ENCODE measurements at regions not wholly inside any gene's neighbourhood (a gene's known extent, or its start where the extent isn't known, plus 50 kb on each side); places are given as distances from the start of the nearest gene placed in this dataset.
"Not testable (repeated sequence)": the region's sequence is repeated elsewhere in the genome, so short reads cannot be mapped to it uniquely, and the experiment has no call there.

DNA sequence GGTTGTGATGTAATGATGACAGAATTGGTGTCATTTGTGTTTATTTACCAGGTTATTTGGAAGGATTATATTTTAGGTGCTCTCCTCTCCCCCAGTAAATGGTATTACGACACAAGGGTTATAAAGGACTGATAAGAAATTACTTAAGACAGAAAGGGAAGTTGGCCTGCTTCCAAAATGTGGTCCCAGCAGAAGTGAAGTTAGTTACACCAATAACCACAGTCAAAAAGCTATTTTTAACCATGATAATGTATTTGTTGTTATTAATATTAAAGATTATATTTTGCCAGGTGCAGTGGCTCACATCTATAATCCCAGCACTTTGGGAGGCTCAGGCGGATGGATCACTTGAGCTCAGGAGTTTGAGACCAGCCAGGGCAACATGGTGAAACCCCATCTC lies 92.5 kb downstream of the SYT15B start:
- DNase-seq (ENCODE audit: low read depth in 1 of 2, low spot score in 1 of 2); H3K4me3 ChIP-seq; H3K27ac ChIP-seq; H3K4me1 ChIP-seq (ENCODE audit: low read depth); H3K27me3 ChIP-seq; H3K36me3 ChIP-seq; H3K9me3 ChIP-seq (ENCODE audit: low read depth): not testable (repeated sequence)

GRCh38 chr10:47661955-47662577 lies 101.3 kb downstream of the SYT15B start:
- not testable (repeated sequence) for DNase-seq (ENCODE audit: low read depth in 1 of 2, low spot score in 1 of 2); H3K36me3 ChIP-seq; H3K27me3 ChIP-seq; H3K9me3 ChIP-seq (ENCODE audit: low read depth); H3K27ac ChIP-seq; H3K4me3 ChIP-seq; H3K4me1 ChIP-seq (ENCODE audit: low read depth)

GRCh38 chr10:47656732-47657131 lies 106.7 kb downstream of the SYT15B start:
- not testable (repeated sequence) for DNase-seq (ENCODE audit: low read depth in 1 of 2, low spot score in 1 of 2); H3K36me3 ChIP-seq; H3K27me3 ChIP-seq; H3K4me1 ChIP-seq (ENCODE audit: low read depth); H3K9me3 ChIP-seq (ENCODE audit: low read depth); H3K4me3 ChIP-seq; H3K27ac ChIP-seq

DNA sequence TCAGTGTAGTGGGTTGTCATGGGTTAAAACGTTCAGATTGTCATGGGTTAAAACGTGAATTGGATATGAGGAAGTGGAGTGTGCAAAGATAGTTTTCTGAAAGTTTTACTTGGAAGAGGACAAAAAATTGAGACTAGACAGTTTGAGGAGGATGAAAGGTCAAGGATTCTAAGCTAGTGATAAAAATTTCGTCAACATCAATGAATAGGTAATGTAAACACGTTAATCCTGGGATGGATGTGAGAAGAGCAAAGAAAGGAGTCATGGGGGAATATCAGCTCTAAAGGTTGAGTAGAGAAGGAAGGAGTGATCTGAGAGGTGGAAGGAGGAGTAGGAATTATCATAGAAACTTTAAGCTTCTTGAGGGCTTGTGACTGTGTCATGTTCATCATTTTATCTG lies 109.2 kb downstream of the SYT15B start:
- H3K9me3 ChIP-seq (ENCODE audit: low read depth); H3K4me3 ChIP-seq; H3K36me3 ChIP-seq; H3K4me1 ChIP-seq (ENCODE audit: low read depth); H3K27ac ChIP-seq; DNase-seq (ENCODE audit: low read depth in 1 of 2, low spot score in 1 of 2); H3K27me3 ChIP-seq: not testable (repeated sequence)

DNA sequence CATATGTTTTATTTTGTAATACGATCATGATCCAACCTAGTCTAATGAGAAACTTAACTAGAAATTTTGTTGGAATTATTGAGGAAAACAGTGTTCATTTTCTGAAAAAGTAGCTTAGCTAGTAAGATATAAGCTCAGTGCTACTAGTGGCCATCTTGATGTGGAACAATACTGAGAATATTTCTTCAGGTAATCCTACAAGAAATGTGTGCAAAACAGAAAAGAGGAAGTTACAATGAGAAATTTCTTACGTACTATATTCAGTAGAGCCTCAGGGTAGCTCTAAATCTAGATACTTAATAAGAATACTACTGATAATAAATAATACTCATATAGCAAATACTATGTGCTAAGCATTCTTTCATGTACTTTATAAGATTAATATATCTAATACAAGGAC lies 114.8 kb downstream of the SYT15B start:
- H3K36me3 ChIP-seq; H3K27ac ChIP-seq; H3K4me3 ChIP-seq; H3K4me1 ChIP-seq (ENCODE audit: low read depth); H3K9me3 ChIP-seq (ENCODE audit: low read depth); DNase-seq (ENCODE audit: low read depth in 1 of 2, low spot score in 1 of 2); H3K27me3 ChIP-seq: not testable (repeated sequence)

DNA sequence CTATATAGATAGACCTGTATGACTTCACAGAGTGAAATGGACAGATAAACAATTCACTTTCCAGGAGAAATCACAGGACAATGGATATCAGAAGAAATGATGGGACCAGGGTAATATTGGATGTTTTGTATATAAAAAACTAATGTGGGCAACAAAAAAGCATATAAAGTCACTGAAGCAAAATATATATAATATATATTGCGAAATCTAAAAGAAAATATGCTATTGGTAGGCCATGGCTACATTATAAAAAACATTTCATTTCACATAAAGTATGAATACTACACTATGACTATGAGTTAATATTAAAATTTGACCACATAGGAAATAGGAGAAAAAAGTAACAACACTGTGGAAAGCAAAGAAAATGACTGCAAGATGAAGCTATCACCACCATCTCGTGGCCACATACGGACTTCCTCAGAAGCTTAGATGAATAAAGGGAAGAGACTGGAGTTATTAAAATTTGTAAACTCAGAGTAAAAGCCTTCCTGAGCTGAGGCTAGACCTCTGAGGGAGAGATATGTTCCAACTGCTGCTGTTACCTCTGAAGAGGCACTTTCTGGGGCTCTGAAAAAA lies 115.8 kb downstream of the SYT15B start:
- H3K36me3 ChIP-seq; H3K9me3 ChIP-seq (ENCODE audit: low read depth); H3K27ac ChIP-seq; H3K27me3 ChIP-seq; H3K4me3 ChIP-seq; H3K4me1 ChIP-seq (ENCODE audit: low read depth): not testable (repeated sequence)
- DNase-seq (ENCODE audit: low read depth in 1 of 2, low spot score in 1 of 2): peak in 1 of 2 donors; percentile 4

DNA sequence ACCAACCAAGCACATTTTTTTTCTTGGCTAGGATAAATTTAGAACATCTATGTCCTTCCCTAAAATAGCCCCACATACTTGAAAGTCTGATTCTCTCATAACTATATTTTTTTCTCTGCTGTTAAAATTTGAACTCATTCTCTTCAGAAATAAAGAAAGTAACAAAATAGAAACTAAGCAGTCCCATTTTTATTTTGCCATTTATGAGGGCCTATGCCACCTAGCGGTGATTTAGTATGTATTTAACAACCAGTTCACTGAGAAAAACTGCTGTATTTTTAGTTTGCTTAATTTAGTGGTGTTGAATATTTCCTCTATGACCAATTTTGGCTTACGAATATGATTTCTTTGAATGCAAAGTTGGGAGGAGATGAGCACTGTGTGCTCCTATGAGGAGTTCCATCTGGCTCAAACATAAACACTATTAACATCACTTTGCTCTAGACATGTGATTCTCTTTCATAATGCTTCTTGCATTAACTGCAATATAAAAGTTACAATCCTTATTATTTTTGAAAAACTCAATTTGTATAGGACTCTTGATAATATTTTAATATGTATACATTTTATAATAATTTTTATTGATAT lies 116.6 kb downstream of the SYT15B start:
- not testable (repeated sequence) for H3K27me3 ChIP-seq; H3K4me1 ChIP-seq (ENCODE audit: low read depth); H3K9me3 ChIP-seq (ENCODE audit: low read depth); H3K27ac ChIP-seq; H3K4me3 ChIP-seq; H3K36me3 ChIP-seq
- peak in 1 of 2 donors; percentile 50 for DNase-seq (ENCODE audit: low read depth in 1 of 2, low spot score in 1 of 2)
- peak; percentile 38 for TF ChIP-seq CTCF (IDR thresholded peaks at IDR 0.05; ENCODE audit: low read depth, low read length)

GRCh38 chr10:47626975-47627374 lies 103.5 kb upstream of the AGAP9 start:
- H3K27me3 ChIP-seq; H3K27ac ChIP-seq; H3K36me3 ChIP-seq; DNase-seq (ENCODE audit: low read depth in 1 of 2, low spot score in 1 of 2); H3K4me3 ChIP-seq; H3K9me3 ChIP-seq (ENCODE audit: low read depth); H3K4me1 ChIP-seq (ENCODE audit: low read depth): not testable (repeated sequence)

GRCh38 chr10:47622719-47623118 lies 99.3 kb upstream of the AGAP9 start:
- not testable (repeated sequence) for H3K27me3 ChIP-seq; H3K36me3 ChIP-seq; H3K4me3 ChIP-seq; H3K27ac ChIP-seq; DNase-seq (ENCODE audit: low read depth in 1 of 2, low spot score in 1 of 2); H3K4me1 ChIP-seq (ENCODE audit: low read depth); H3K9me3 ChIP-seq (ENCODE audit: low read depth)

Data from cardiac muscle cell (in vitro differentiated cells and primary cell).